ENCODE measurements at regions not wholly inside any gene's neighbourhood (a gene's known extent, or its start where the extent isn't known, plus 50 kb on each side); places are given as distances from the start of the nearest gene placed in this dataset.
"Not testable (repeated sequence)": the region's sequence is repeated elsewhere in the genome, so short reads cannot be mapped to it uniquely, and the experiment has no call there.

DNA sequence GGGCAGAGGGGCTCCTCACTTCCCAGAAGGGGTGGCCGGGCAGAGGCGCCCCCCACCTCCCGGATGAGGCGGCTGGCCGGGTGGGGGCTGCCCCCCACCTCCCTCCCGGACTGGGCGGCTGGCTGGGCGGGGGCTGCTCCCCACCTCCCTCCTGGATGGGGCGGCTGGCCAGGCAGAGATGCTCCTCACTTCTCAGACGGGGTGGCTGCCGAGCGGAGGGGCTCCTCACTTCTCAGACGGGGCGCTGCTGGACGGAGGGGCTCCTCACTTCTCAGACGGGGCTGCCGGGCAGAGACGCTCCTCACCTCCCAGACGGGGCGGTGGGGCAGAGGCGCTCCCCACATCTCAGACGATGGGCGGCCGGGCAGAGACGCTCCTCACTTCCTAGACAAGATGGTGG, 573.3 kb downstream of the C6orf118 start:
- not testable (repeated sequence) for DNase-seq (ENCODE audit: low read depth)

DNA sequence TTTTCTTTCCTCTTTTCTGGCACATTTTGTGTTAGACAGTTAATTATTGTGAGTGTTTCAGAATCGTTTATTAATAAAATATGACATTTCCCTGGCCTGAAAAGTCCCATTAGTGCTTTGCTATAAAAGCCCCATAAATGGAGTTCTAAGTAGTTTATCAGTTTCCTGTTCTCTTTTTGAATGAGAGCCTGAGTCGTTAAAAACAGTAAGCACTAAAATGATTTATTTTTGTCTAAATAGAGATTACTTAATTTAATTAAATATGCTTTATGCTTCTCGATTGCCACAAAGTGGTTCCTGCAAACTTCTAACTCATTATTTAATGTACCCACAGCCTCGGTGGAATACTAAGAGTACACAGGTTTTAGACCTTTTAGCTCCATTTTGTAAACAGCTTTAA, 577.9 kb downstream of the C6orf118 start:
- DNase-seq (ENCODE audit: low read depth), result no peak

GRCh38 chr6:164721460-164721859, 587.9 kb downstream of the C6orf118 start:
- DNase-seq (ENCODE audit: low read depth), result no peak

- no peak for DNase-seq (ENCODE audit: low read depth)
Measured at GRCh38 chr6:164700497-164700896, 608.9 kb downstream of the C6orf118 start.

DNA sequence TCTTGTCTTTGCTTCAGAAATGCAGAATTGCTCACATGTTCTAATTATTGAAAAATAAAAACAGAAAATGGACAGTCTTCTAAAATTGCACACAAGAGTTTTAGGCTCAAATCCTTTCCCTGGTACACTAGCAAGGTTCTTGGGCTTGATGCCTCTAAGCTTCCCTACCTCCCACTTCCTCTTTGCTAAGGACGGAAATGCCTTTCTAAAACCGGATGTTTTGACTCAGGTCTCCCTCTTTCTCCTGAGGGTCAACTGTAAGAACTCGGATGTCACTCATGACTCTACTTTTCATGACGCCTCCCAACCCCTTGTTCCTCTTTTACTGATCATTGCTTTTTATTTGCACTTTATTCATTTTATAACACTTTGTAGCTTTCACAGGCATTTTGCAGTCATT, 613.5 kb downstream of the C6orf118 start:
- DNase-seq (ENCODE audit: low read depth), result no peak

GRCh38 chr6:164694386-164694785, 615.0 kb downstream of the C6orf118 start:
- no peak for DNase-seq (ENCODE audit: low read depth)

- no peak for DNase-seq (ENCODE audit: low read depth)
Measured at GRCh38 chr6:164693944-164694343, 615.5 kb downstream of the C6orf118 start.

GRCh38 chr6:164692772-164693510, 616.5 kb downstream of the C6orf118 start:
- no peak for DNase-seq (ENCODE audit: low read depth)

DNA sequence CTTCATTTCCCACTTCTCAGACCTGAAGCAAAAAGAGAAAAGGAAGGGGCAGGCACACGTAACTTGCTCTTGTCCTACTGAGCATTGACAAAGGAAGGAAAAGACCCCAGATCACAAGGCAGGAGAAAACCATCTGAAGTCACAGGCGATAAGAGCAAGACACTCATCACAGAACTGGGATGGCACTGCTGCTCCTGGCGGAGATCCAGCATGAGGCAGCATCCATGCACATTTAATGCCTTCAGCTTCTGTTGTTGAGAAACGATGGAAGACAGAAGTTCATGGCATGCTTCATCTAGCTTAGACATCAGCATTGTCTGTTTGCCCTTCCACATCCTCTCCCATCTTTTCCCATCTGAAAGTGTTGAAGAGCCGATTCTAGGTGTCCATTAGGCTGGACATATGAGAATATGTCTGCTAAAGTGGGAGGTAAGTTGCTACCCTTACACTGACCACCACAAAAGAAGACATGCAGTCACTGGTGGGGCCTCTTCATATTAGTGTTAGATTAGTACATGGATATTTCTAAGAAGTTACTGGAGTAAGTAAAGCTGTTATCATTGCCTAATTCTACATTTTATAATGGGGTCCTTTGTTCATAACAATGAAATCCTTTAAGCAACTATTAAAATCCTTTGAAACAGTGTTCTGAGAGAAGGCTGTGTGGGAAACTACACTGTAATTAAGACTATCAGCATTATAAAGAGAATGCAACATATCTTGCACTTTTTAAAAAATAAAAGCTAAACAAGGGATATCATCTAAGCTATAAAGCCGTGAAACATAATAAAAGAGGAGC, 618.5 kb downstream of the C6orf118 start:
- no peak for DNase-seq (ENCODE audit: low read depth)

DNA sequence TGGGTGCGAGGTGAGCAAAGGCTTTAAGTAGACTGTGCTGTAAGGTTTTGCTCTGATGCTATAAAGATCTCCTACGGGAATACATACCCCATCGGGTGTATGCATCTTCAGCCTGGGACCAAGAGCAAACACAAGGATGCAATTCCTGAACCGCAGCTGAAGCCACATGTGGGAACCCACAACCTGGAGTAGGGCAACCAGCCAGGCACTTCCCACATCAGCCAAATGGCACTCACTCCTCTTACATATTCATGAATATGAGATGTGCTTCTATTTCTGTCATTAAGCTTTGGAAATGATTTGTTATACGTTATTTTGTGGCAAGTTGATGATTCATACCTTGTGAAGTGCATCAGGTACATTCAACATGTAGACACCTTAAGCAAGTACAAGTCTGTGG, 619.2 kb downstream of the C6orf118 start:
- no peak for DNase-seq (ENCODE audit: low read depth)

DNA sequence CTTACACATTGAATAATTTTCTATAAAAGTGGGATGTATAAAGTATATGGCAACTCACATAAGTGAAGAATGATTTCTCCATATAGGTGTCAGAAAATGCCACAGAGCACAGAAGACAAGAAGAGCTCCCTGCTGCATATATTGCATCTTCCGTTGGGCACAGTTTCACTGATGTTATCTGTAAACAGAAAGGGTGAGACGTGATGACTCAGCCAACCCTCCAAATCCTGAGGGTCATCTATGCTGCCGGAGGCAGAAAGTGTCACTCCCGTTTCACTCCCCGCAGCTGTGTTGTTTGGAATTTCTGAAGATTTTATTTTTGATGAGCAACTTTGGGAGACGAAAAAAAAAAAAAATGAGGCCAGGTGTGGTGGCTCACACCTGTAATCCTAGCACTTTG, 644.1 kb downstream of the C6orf118 start:
- DNase-seq (ENCODE audit: low read depth), result no peak

DNA sequence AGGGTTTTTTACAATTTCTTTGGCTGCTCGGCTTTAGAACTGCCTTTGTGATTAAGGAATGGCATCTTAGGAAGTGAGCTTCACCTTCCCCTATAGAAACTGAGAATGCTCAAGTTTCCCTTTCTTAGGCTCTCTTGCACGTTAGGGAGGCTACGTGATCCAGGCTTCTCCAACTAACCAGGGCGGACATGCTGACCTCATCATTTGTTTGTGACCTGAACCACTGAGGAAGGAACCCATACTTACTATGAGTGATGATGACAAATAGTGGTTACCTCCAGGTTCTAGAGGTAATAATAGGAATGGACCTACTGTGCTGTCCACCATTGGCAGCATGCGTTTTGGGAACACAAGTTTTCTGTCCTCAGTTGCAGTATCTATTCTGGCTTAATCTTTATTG, 645.8 kb downstream of the C6orf118 start:
- no peak for DNase-seq (ENCODE audit: low read depth)

DNA sequence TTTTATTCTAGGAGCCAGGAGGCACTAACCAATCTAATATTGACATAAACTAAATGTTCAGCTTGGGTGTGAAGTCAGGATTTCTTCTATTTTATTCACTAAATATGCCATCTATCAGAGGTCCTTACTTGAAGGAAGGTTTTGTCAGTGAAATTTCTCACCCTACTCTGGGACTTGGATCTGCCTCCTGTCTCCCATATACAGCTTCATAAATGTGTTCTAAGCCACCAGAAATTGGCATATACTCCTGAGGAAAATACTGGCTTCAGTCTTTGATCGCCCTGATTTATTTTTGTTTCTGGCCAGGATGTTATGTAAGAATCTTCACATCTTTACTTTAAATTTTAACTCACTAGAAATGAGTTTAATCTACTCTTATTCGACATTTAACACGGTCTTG, 647.7 kb downstream of the C6orf118 start:
- DNase-seq (ENCODE audit: low read depth), result no peak

- DNase-seq (ENCODE audit: low read depth), result no peak
Measured at GRCh38 chr6:164660781-164661180, 648.6 kb downstream of the C6orf118 start.

DNA sequence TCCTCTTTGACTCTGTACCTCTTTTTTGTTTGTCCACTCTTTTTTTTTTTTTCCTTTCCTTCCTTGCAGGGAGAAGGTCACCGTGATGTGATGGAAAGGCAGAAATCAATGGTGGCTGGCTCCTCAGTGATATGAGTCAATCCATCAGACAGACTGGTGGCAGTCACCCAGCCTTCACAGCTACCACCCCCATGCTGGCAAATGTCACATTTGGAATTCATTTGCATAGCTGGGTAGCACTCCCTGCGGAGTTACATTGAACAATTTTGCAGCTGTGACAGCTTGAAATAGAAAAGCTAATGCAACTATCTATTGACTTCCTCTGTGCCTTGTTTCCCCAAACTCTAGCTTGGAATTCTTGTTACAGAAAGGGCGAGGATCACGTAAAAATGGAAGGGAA, 668.4 kb downstream of the C6orf118 start:
- no peak for DNase-seq (ENCODE audit: low read depth)

DNA sequence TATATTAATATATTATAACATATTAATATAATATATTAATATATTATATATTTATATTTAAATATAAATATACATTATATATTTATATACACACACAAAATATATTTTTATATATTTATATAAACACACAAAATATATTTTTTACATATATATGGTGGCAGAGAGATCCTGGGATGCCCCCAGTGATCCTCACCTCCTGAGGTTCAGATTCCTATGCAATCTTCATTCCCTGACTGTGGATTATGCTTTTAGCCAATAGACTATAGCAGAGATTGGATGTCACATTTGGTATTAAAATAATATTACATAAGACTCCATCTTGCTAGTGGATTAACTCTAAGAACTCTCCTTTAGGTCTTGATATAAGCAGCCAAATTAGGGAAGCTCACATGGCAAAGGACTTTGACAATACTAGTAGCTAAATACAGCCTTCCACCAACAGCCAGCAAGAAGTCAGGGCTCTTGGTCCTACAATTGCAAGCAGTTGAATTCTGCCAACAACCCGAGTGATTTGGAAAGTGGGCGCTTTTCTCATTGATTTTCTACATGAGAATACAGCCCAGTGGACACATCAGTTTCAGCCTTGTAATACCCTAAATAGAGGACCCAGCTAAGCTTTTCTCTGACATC, 681.0 kb downstream of the C6orf118 start:
- DNase-seq (ENCODE audit: low read depth), result no peak

DNA sequence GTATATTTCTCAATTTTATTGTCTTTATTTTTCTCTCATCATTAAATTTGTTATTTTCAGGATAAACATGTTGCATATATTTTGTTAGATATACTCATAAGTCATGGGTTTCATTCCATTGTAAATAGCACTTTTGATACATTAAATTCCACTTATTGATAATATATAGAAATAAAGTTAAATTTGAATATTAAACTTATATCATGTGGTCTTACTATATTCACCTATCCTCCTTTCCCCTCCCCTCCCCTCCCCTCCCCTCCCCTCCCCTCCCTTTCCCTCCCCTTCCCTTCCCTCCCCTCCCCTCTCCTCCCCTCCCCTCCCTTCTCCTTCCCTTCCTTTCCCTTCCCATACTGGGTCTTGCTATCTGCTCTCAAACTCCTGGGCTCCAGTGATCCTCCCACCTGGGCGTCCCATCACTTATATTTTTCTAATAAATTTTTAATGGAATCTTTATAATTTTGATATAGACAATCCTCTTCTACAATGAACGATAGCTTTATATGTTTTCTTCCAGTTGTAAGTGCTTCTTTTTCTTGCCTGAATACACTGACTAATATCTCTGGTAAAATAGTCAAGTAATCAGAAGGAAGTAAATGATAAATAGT, 692.4 kb downstream of the C6orf118 start:
- no peak for DNase-seq (ENCODE audit: low read depth)

GRCh38 chr6:164612751-164613150, 696.7 kb downstream of the C6orf118 start:
- no peak for DNase-seq (ENCODE audit: low read depth)

DNA sequence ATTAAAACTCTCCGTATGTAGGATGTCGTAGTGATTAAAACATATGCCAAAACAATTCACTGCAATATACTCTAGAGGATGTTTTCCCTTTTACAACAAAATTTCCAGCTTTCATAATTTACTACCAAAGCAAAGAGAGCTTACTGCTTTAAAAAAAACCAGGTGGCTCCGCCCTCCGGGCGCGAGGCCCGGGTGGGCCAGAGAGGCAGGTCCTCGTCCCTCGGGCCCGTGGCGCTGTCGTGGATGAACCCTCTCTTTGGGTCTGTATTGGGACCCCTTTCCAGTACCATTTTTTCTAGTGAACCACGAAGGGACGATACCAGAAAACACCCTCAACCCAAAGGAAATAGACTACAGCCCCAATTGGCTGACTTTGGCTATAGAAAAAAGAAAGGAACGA, 698.5 kb downstream of the C6orf118 start:
- not testable (repeated sequence) for DNase-seq (ENCODE audit: low read depth)

GRCh38 chr6:164602415-164602814, 707.0 kb downstream of the C6orf118 start:
- DNase-seq (ENCODE audit: low read depth), result not testable (repeated sequence)

DNA sequence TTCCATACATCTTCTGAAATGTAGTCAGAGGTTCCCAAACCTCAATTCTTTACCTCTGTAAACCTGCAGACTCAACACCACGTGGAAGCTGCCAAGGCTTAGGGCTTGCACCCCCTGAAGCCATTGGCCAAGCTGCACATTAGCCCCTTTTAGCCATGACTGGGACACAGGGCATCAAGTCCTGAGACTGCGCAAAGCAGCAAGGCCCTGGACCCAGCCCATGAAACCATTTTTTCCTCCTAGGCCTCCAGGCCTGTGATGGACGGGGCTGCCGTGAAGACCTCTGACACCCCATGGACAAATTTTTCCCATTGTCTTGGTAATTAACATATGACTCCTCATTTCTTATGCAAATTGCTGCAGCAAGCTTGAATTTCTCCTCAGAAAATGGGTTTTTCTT, 727.8 kb downstream of the C6orf118 start:
- DNase-seq (ENCODE audit: low read depth), result no peak

GRCh38 chr6:164579035-164579434, 730.4 kb downstream of the C6orf118 start:
- DNase-seq (ENCODE audit: low read depth), result no peak

All from Daoy (cell line).